B cell (primary cell): ENCODE measurements at regions not wholly inside any gene's neighbourhood (a gene's known extent, or its start where the extent isn't known, plus 50 kb on each side); places are given as distances from the start of the nearest gene placed in this dataset.
"Not testable (repeated sequence)": the region's sequence is repeated elsewhere in the genome, so short reads cannot be mapped to it uniquely, and the experiment has no call there.

Source experiments
- ATAC-seq: fragments of 200-7000 bp; cut with Tn5 transposase; one replicate; pipeline ENCODE4 v1.10.0; 2021; ENCODE audit warnings: low read depth, mild to moderate bottlenecking, moderate number of reproducible peaks, moderate library complexity
- CTCF ChIA-PET: fragments of 350-600 bp; sonication (Branson Sonifier 250); formaldehyde crosslinking; loops from one replicate; lab custom pipeline; 2021; ENCODE audit warnings: antibody characterized with exemption, inconsistent platforms; lab: Charles Lee
- POLR2A ChIA-PET: fragments of 350-600 bp; sonication (Branson Sonifier 250); formaldehyde crosslinking; loops from one replicate; lab custom pipeline; 2021; ENCODE audit warnings: antibody characterized with exemption; lab: Charles Lee
- DNase-seq: peaks from one replicate; pipeline ENCODE4 v3.0.0; 2013
- H2AFZ ChIP-seq: 2 replicates; pipeline ENCODE4 v1.6.1; 2012; ENCODE audit warnings: mild to moderate bottlenecking, low read depth, low read length; ENCODE audit not compliant: insufficient read depth, poor library complexity, severe bottlenecking
- H3K27ac ChIP-seq, 2 donors: 1 replicate in 1 of 2; 2 replicates in 1 of 2; pipeline ENCODE4 v1.5.1; 2012 to 2013; ENCODE audit warnings: low read length in 2 of 2, mild to moderate bottlenecking in 2 of 2, moderate library complexity in 1 of 2
- H3K27me3 ChIP-seq, 4 experiments: fragments of 200-600 bp in 1 of 4; sonication (generic) in 1 of 4; replicated peaks in 1 of 4; 1 replicate in 2 of 4; 2 replicates in 2 of 4; pipeline versions ENCODE4 v1.6.1 to v1.7.0; 2013 to 2016; ENCODE audit warnings: low read length in 3 of 4, mild to moderate bottlenecking in 2 of 4, mixed read lengths in 1 of 4, moderate library complexity in 1 of 4; ENCODE audit not compliant: insufficient read depth in 4 of 4, control insufficient read depth in 3 of 4; ENCODE audit errors: control extremely low read depth in 1 of 4
- H3K36me3 ChIP-seq, 2 experiments: replicated peaks in 1 of 2; 1 replicate in 1 of 2; 2 replicates in 1 of 2; pipeline versions ENCODE4 v1.6.1 to v1.7.1; 2013; ENCODE audit warnings: low read length in 1 of 2; ENCODE audit not compliant: insufficient read depth in 2 of 2, control insufficient read depth in 1 of 2; ENCODE audit errors: control extremely low read depth in 1 of 2, extremely low read depth in 1 of 2
- H3K4me1 ChIP-seq, 2 donors: fragments of 200-600 bp in 1 of 2; sonication (generic) in 1 of 2; 1 replicate in 1 of 2; 2 replicates in 1 of 2; pipeline versions ENCODE4 v1.5.1 to v1.6.1; 2013 to 2017; ENCODE audit warnings: low read length in 2 of 2; ENCODE audit not compliant: control insufficient read depth in 2 of 2, insufficient read depth in 2 of 2
- H3K4me2 ChIP-seq: replicated peaks from 2 replicates; pipeline ENCODE3; 2012; ENCODE audit warnings: mild to moderate bottlenecking, low read depth, low read length; ENCODE audit not compliant: poor library complexity, severe bottlenecking
- H3K4me3 ChIP-seq, 5 experiments: fragments of 200-600 bp in 1 of 5; sonication (generic) in 1 of 5; 1 replicate in 3 of 5; 2 replicates in 2 of 5; pipeline versions ENCODE4 v1.5.1 to v1.7.0; 2011 to 2016; ENCODE audit warnings: low read length in 4 of 5, mild to moderate bottlenecking in 4 of 5, low read depth in 2 of 5, control low read depth in 1 of 5, moderate library complexity in 1 of 5; ENCODE audit not compliant: insufficient read depth in 1 of 5; ENCODE audit errors: control extremely low read depth in 1 of 5, extremely low read depth in 1 of 5
- H3K79me2 ChIP-seq: fragments of 200-600 bp; sonication (generic); one replicate; pipeline ENCODE4 v1.6.0; 2016; ENCODE audit warnings: low read length; ENCODE audit not compliant: control insufficient read depth, insufficient read depth
- H3K9ac ChIP-seq: fragments of 200-600 bp; sonication (generic); 2 replicates; pipeline ENCODE4 v1.6.1; 2017; ENCODE audit warnings: mild to moderate bottlenecking, low read length, moderate library complexity
- H3K9me3 ChIP-seq, 3 donors: one replicate each; pipeline versions ENCODE4 v1.6.1 to v1.7.1; 2013; ENCODE audit warnings: low read length in 2 of 3; ENCODE audit not compliant: control insufficient read depth in 2 of 3, insufficient read depth in 1 of 3; ENCODE audit errors: control extremely low read depth in 1 of 3
- H4K20me1 ChIP-seq: 2 replicates; pipeline ENCODE4 v1.6.0; 2012; ENCODE audit warnings: mild to moderate bottlenecking, low read length; ENCODE audit not compliant: insufficient read depth, control insufficient read depth, poor library complexity, severe bottlenecking
- H3K27ac Mint-ChIP-seq: one replicate; pipeline ENCODE4 v1.8.0; 2021; ENCODE audit warnings: mixed read lengths
- H3K27me3 Mint-ChIP-seq: one replicate; pipeline ENCODE4 v1.8.0; 2021; ENCODE audit warnings: mixed read lengths
- H3K4me1 Mint-ChIP-seq: one replicate; pipeline ENCODE4 v1.8.0; 2021; ENCODE audit warnings: mixed read lengths
- H3K4me3 Mint-ChIP-seq: one replicate; pipeline ENCODE4 v1.8.0; 2021; ENCODE audit warnings: mixed read lengths
- H3K9me3 Mint-ChIP-seq: one replicate; pipeline ENCODE4 v1.8.0; 2022; ENCODE audit warnings: mixed read lengths; ENCODE audit not compliant: insufficient read depth
- WGBS: methylation state at CpG from one replicate; pipeline ENCODE4 v1.1.5; 2013; ENCODE audit warnings: missing lambda C conversion rate; ENCODE audit not compliant: insufficient coverage; 5-methylcytosine and 5-hydroxymethylcytosine counted together
- intact Hi-C: fragments of 100-400 bp; cut with micrococcal nuclease; formaldehyde crosslinking; loops from one replicate; pipeline ENCODE4 v1.10.0; 2022

GRCh38 chr16:29259635-29260457 is 146.7 kb downstream of the NPIPB11 start:
- WGBS: 93% methylated on average over 7 of the region's 25 CpGs
- CTCF ChIA-PET, H3K27ac Mint-ChIP-seq, H3K9me3 ChIP-seq, DNase-seq, H3K4me3 ChIP-seq, H3K27me3 Mint-ChIP-seq, H3K27me3 ChIP-seq, H3K79me2 ChIP-seq, intact Hi-C loops, H3K9me3 Mint-ChIP-seq, H3K4me1 Mint-ChIP-seq, ATAC-seq, H3K4me3 Mint-ChIP-seq, H2AFZ ChIP-seq, H3K36me3 ChIP-seq, H4K20me1 ChIP-seq, H3K4me2 ChIP-seq, H3K4me1 ChIP-seq, H3K9ac ChIP-seq, H3K27ac ChIP-seq, POLR2A ChIA-PET: not testable (repeated sequence)

GRCh38 chr16:29258946-29259634 is 147.4 kb downstream of the NPIPB11 start:
- H3K4me3 ChIP-seq, intact Hi-C loops, CTCF ChIA-PET, H3K4me1 Mint-ChIP-seq, H3K27ac ChIP-seq, H4K20me1 ChIP-seq, H3K4me1 ChIP-seq, ATAC-seq, H3K27ac Mint-ChIP-seq, H3K36me3 ChIP-seq, H3K4me3 Mint-ChIP-seq, H3K9ac ChIP-seq, POLR2A ChIA-PET, H2AFZ ChIP-seq, H3K27me3 Mint-ChIP-seq, H3K9me3 ChIP-seq, H3K4me2 ChIP-seq, H3K9me3 Mint-ChIP-seq, H3K79me2 ChIP-seq, H3K27me3 ChIP-seq, DNase-seq: not testable (repeated sequence)
- WGBS: 94% methylated on average over 11 of the region's 19 CpGs

GRCh38 chr16:29257419-29258336 is 148.8 kb downstream of the NPIPB11 start:
- H4K20me1 ChIP-seq, POLR2A ChIA-PET, H3K27ac ChIP-seq, ATAC-seq, H3K4me1 ChIP-seq, H3K9me3 ChIP-seq, H3K4me2 ChIP-seq, H3K4me1 Mint-ChIP-seq, H2AFZ ChIP-seq, H3K9me3 Mint-ChIP-seq, H3K27me3 ChIP-seq, H3K79me2 ChIP-seq, H3K36me3 ChIP-seq, H3K4me3 Mint-ChIP-seq, H3K27me3 Mint-ChIP-seq, intact Hi-C loops, H3K27ac Mint-ChIP-seq, H3K9ac ChIP-seq, CTCF ChIA-PET, DNase-seq, H3K4me3 ChIP-seq: not testable (repeated sequence)
- 97% methylated on average over 17 of the region's 18 CpGs for WGBS
